GM23338 (cell line): ENCODE measurements at regions not wholly inside any gene's neighbourhood (a gene's known extent, or its start where the extent isn't known, plus 50 kb on each side); places are given as distances from the start of the nearest gene placed in this dataset.

ENCODE experiments used
- ATAC-seq: fragments of 200-7000 bp; cut with Tn5 transposase; 3 replicates; pipeline ENCODE4 v1.9.1; 2020
- DNase-seq: peaks from one replicate; pipeline ENCODE4 v3.0.0-alpha.2; 2015; ENCODE audit warnings: low spot score
- H2AFZ ChIP-seq: fragments of 200-600 bp; sonication (generic); 2 replicates; pipeline ENCODE4 v1.8.0; 2016; ENCODE audit warnings: antibody characterized with exemption, mild to moderate bottlenecking, moderate library complexity
- H3F3A ChIP-seq: fragments of 200-600 bp; sonication (generic); replicated peaks from 2 replicates; pipeline ENCODE4 v1.8.0; 2017; ENCODE audit warnings: antibody characterized with exemption, mixed run types, low read depth
- H3K27ac ChIP-seq: fragments of 200-600 bp; sonication (generic); 2 replicates; pipeline ENCODE4 v1.6.1; 2016; ENCODE audit warnings: low read depth
- H3K27me3 ChIP-seq: fragments of 200-600 bp; sonication (generic); 2 replicates; pipeline ENCODE4 v1.8.0; 2016; ENCODE audit warnings: mild to moderate bottlenecking, mixed run types, moderate library complexity; ENCODE audit not compliant: insufficient read depth
- H3K36me3 ChIP-seq: fragments of 200-600 bp; sonication (generic); 2 replicates; pipeline ENCODE4 v1.8.0; 2016; ENCODE audit warnings: mild to moderate bottlenecking; ENCODE audit not compliant: insufficient read depth
- H3K4me1 ChIP-seq: fragments of 200-600 bp; sonication (generic); 2 replicates; pipeline ENCODE4 v1.8.0; 2016; ENCODE audit warnings: mild to moderate bottlenecking, moderate library complexity; ENCODE audit not compliant: insufficient read depth
- H3K4me2 ChIP-seq: fragments of 200-600 bp; sonication (generic); 2 replicates; pipeline ENCODE4 v1.7.1; 2017; ENCODE audit warnings: mixed run types
- H3K4me3 ChIP-seq: fragments of 200-600 bp; sonication (generic); 2 replicates; pipeline ENCODE4 v1.6.1; 2016; ENCODE audit warnings: mixed run types
- H3K79me2 ChIP-seq: fragments of 200-600 bp; sonication (generic); replicated peaks from 2 replicates; pipeline ENCODE4 v1.8.0; 2017; ENCODE audit warnings: mild to moderate bottlenecking; ENCODE audit not compliant: insufficient read depth
- H3K9me2 ChIP-seq: fragments of 200-600 bp; sonication (generic); 2 replicates; pipeline ENCODE4 v1.8.0; 2017; ENCODE audit not compliant: insufficient read depth
- H4K20me1 ChIP-seq: fragments of 200-600 bp; sonication (generic); replicated peaks from 2 replicates; pipeline ENCODE4 v1.8.0; 2017; ENCODE audit warnings: mild to moderate bottlenecking; ENCODE audit not compliant: insufficient read depth
- H3K27ac Mint-ChIP-seq: 2 replicates; pipeline ENCODE4 v1.8.0; 2020; ENCODE audit warnings: inconsistent platforms, mild to moderate bottlenecking, moderate library complexity, mixed read lengths
- H3K27me3 Mint-ChIP-seq: 3 replicates; pipeline ENCODE4 v1.8.0; 2022; ENCODE audit warnings: low read depth, mild to moderate bottlenecking, moderate library complexity, mixed read lengths, inconsistent platforms; ENCODE audit not compliant: insufficient read depth, poor library complexity
- H3K36me3 Mint-ChIP-seq: 3 replicates; pipeline ENCODE4 v1.8.0; 2021; ENCODE audit warnings: low read depth, mild to moderate bottlenecking, inconsistent platforms, moderate library complexity, mixed read lengths
- H3K4me1 Mint-ChIP-seq: 3 replicates; pipeline ENCODE4 v1.8.0; 2020; ENCODE audit warnings: mild to moderate bottlenecking, inconsistent platforms, mixed read lengths
- H3K4me3 Mint-ChIP-seq: 3 replicates; pipeline ENCODE4 v1.8.0; 2021; ENCODE audit warnings: moderate library complexity, mild to moderate bottlenecking, inconsistent platforms, mixed read lengths
- H3K9me3 Mint-ChIP-seq: 3 replicates; pipeline ENCODE4 v1.8.0; 2020; ENCODE audit warnings: moderate library complexity, mild to moderate bottlenecking, inconsistent platforms, mixed read lengths
- CREB1 ChIP-seq: fragments of 250-450 bp; sonication (Bioruptor Pico); IDR thresholded peaks from 2 replicates; pipeline ENCODE4 v1.5.0; 2020; ENCODE audit warnings: low read depth, mild to moderate bottlenecking, moderate library complexity
- CTCF ChIP-seq, 2 experiments: fragments of 200-600 bp in 1 of 2; sonication (generic) in 1 of 2; conservative IDR thresholded peaks; 2 replicates each; pipeline versions ENCODE4 v1.5.1 to v1.6.1; 2016 to 2017; ENCODE audit warnings: antibody characterized with exemption in 2 of 2, low read depth in 2 of 2, mild to moderate bottlenecking in 2 of 2, moderate library complexity in 1 of 2
- EZH2 ChIP-seq: fragments of 200-600 bp; sonication (generic); IDR thresholded peaks from one replicate; pipeline ENCODE4 v1.8.0; 2017; ENCODE audit warnings: antibody characterized with exemption, mild to moderate bottlenecking, low read depth; ENCODE audit not compliant: unreplicated experiment
- JUNB ChIP-seq: IDR thresholded peaks from one replicate; pipeline ENCODE4 v1.6.1; 2016; ENCODE audit warnings: antibody characterized with exemption; ENCODE audit not compliant: unreplicated experiment
- REST ChIP-seq: IDR thresholded peaks from one replicate; pipeline ENCODE4 v1.6.1; 2018; ENCODE audit warnings: antibody characterized with exemption; ENCODE audit not compliant: unreplicated experiment

DNA sequence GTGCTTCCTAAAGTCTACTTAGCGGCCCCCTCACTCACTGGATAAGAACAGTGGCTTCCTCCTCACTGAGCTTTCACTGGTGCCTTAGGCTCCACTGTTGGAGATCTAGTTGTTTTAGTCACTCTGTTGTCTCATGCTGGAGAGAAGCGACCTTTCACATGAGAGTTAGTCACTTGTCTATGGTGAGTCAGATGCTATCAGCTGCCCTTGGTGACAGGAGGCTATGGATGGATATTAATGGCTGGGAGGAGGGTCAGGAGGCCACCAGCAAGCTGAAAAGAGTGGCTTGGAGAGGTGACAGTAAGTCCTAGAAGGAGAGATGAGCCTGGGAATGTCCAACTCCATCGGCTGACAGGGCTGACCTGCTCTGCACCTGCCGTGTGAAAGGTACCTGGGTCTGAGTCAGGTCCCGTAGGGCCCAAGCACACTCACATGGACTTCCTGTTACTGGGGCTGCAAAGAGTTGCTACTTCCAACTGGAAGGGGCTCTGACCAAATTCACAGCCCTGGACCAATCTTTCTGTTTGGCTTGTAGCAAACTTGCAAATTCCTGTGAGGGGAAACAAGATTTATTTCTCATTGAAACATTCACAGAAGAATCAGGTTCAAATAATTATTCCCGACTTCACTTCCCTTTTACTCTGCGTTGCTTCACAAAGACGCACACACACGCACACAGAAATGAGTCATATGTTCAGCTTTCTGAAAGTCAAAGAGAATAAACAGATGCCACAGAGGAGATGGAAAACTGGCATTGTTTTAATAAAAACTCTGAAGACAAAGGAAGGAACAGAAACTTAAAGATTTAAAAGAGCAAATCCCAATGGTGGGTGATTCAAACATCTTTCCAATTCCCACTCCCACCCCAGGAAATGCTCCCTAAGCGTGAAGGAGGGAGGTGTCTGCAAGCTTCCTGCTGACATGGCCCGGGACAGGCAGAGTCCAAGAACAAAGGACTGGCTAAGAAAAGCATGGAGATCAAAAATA, 203.5 kb upstream of the TWIST2 start (continued):
- no peak for TF ChIP-seq CTCF (conservative IDR thresholded peaks at IDR 0.05; ENCODE audit: low read depth in 2 of 2)

- Mint-ChIP-seq H3K4me1 (no peaks in the 10 kb centered on the region), H3K9me3 (no peaks in the 10 kb centered on the region), H3K36me3 (no peaks in the 10 kb centered on the region), H3K27me3 (peaks cover 4% of the 10 kb centered on the region), H3K27ac (no peak overlapping the region), H3K4me3 (no peak overlapping the region)
- Histone ChIP-seq H3K79me2 (no peaks in the 10 kb centered on the region), H4K20me1 (no peaks in the 10 kb centered on the region), H3K4me3 (no peak overlapping the region), H3K27me3 (no peaks in the 10 kb centered on the region), H3K9me2 (no peaks in the 10 kb centered on the region), H3K4me1 (no peaks in the 10 kb centered on the region), H3K36me3 (no peaks in the 10 kb centered on the region), H2AFZ (no peak overlapping the region), H3K4me2 (no peak overlapping the region), H3K27ac (no peak overlapping the region), H3F3A (no peaks in the 10 kb centered on the region)
- TF ChIP-seq CTCF (conservative IDR thresholded peaks at IDR 0.05; ENCODE audit: low read depth in 2 of 2) (no peak), CREB1 (CRISPR knock-in tag) (no peak), REST (no peak), EZH2 (no peak), JUNB (no peak)
- ATAC-seq (no peak), DNase-seq (no peak)
Measured at GRCh38 chr2:238645095-238645494, 202.8 kb upstream of the TWIST2 start.
